ENCODE measurements at regions not wholly inside any gene's neighbourhood (a gene's known extent, or its start where the extent isn't known, plus 50 kb on each side); places are given as distances from the start of the nearest gene placed in this dataset.

- DNase-seq (ENCODE audit: low spot score) (no peak), ATAC-seq (no peak)
- Mint-ChIP-seq H3K27ac (no peak overlapping the region), H3K4me1 (peaks cover 2% of the 10 kb centered on the region; the same call in 1 of the 2 replicates), H3K4me3 (no peak overlapping the region), H3K36me3 (peaks cover 18% of the 10 kb centered on the region), H3K27me3 (ENCODE audit: low read depth) (no peaks in the 10 kb centered on the region; the same call in 1 of the 2 replicates), H3K9me3 (peaks cover 20% of the 10 kb centered on the region)
- ChIA-PET POLR2A (no interaction called here), CTCF (no interaction called here)
- no peak for TF ChIP-seq ZBTB21 (CRISPR knock-in tag; IDR thresholded peaks at IDR 0.05; ENCODE audit: borderline replicate concordance)
- no peak for TF ChIP-seq ZNF121 (CRISPR knock-in tag; IDR thresholded peaks at IDR 0.05)
- TF ChIP-seq CREB1 (CRISPR knock-in tag; IDR thresholded peaks at IDR 0.05): no peak
- no peak for TF ChIP-seq GRHL2 (CRISPR knock-in tag; IDR thresholded peaks at IDR 0.05; ENCODE audit: insufficient replicate concordance, severe bottlenecking)
Measured at GRCh38 chr16:65861131-65861731, 505.3 kb upstream of the CDH5 start.

- ATAC-seq: no peak
- no peak for DNase-seq (ENCODE audit: low spot score)
- peaks cover 27% of the 10 kb centered on the region for H3K9me3 Mint-ChIP-seq
- H3K4me1 Mint-ChIP-seq: peaks cover 1% of the 10 kb centered on the region; the same call in 1 of the 2 replicates
- no peak overlapping the region for H3K27ac Mint-ChIP-seq
- ChIA-PET POLR2A (interaction anchor here (0.7 kb wide), 1 partner anchor 14 kb away, joined by 6 read pairs; no protein-coding TSS in a partner anchor), CTCF (no interaction called here)
- no peak overlapping the region for H3K4me3 Mint-ChIP-seq
- H3K36me3 Mint-ChIP-seq: no peaks in the 10 kb centered on the region; the same call in 1 of the 2 replicates
- H3K27me3 Mint-ChIP-seq (ENCODE audit: low read depth): no peaks in the 10 kb centered on the region; the same call in 1 of the 2 replicates
- no peak for TF ChIP-seq IRF1 (CRISPR knock-in tag; IDR thresholded peaks at IDR 0.05)
- no peak for TF ChIP-seq USF2 (CRISPR knock-in tag; IDR thresholded peaks at IDR 0.05)
- TF ChIP-seq E2F4 (CRISPR knock-in tag; IDR thresholded peaks at IDR 0.05; ENCODE audit: borderline replicate concordance, low read depth): no peak
- no peak for TF ChIP-seq SP1 (CRISPR knock-in tag; conservative IDR thresholded peaks at IDR 0.05)
- TF ChIP-seq ZNF317 (CRISPR knock-in tag; IDR thresholded peaks at IDR 0.05; ENCODE audit: borderline replicate concordance, low read depth): no peak
- no peak for TF ChIP-seq ZNF138 (CRISPR knock-in tag; conservative IDR thresholded peaks at IDR 0.05)
- no peak for TF ChIP-seq ZNF416 (CRISPR knock-in tag; IDR thresholded peaks at IDR 0.05)
- no peak for TF ChIP-seq ERG (CRISPR knock-in tag; IDR thresholded peaks at IDR 0.05)
- no peak for TF ChIP-seq HMGA2 (CRISPR knock-in tag; IDR thresholded peaks at IDR 0.05)
- no peak for TF ChIP-seq CTCF (IDR thresholded peaks at IDR 0.05)
- TF ChIP-seq USF1 (CRISPR knock-in tag; IDR thresholded peaks at IDR 0.05): no peak
- no peak for TF ChIP-seq ZBTB21 (CRISPR knock-in tag; IDR thresholded peaks at IDR 0.05; ENCODE audit: borderline replicate concordance)
- no peak for TF ChIP-seq PRRX2 (CRISPR knock-in tag; IDR thresholded peaks at IDR 0.05)
- no peak for TF ChIP-seq STAT6 (CRISPR knock-in tag; conservative IDR thresholded peaks at IDR 0.05; ENCODE audit: low read depth)
- no peak for TF ChIP-seq ATF3 (CRISPR knock-in tag; conservative IDR thresholded peaks at IDR 0.05)
- TF ChIP-seq ELF4 (CRISPR knock-in tag; IDR thresholded peaks at IDR 0.05; ENCODE audit: low read depth): no peak
Measured at GRCh38 chr16:65855171-65856145, 511.0 kb upstream of the CDH5 start.

Measured in WTC11 (cell line).